Fibroblast of villous mesenchyme (primary cell): ENCODE measurements at regions not wholly inside any gene's neighbourhood (a gene's known extent, or its start where the extent isn't known, plus 50 kb on each side); places are given as distances from the start of the nearest gene placed in this dataset.
A peak's percentile ranks its signal among the peaks of the same experiment; 100 is the strongest.

Experiments
- DNase-seq: peaks from one replicate; pipeline ENCODE4 v3.0.0-alpha.2; 2010; ENCODE audit warnings: low read depth
- H3K4me3 ChIP-seq: 2 replicates; pipeline ENCODE4 v1.5.1; 2011; ENCODE audit warnings: low read depth, mild to moderate bottlenecking, low read length
- CTCF ChIP-seq: IDR thresholded peaks from 2 replicates; pipeline ENCODE4 v1.5.1; 2012; ENCODE audit warnings: low read depth, mild to moderate bottlenecking, low read length; ENCODE audit not compliant: insufficient read depth

GRCh38 chr17:68775318-68775717, 174.2 kb upstream of the FAM20A start:
- H3K4me3 ChIP-seq = no peak overlapping the region
- peak; percentile 71 for DNase-seq
- no peak for TF ChIP-seq CTCF

GRCh38 chr17:68771867-68772515, 170.8 kb upstream of the FAM20A start:
- peak; percentile 73 for TF ChIP-seq CTCF
- peak; percentile 82 for DNase-seq
- H3K4me3 ChIP-seq = peak overlapping the region; percentile 34

GRCh38 chr17:68768804-68769203, 167.6 kb upstream of the FAM20A start:
- no peak overlapping the region for H3K4me3 ChIP-seq
- no peak for TF ChIP-seq CTCF
- no peak for DNase-seq

- no peak for TF ChIP-seq CTCF
- no peak overlapping the region for H3K4me3 ChIP-seq
Observed at GRCh38 chr17:68766640-68767039, 165.5 kb upstream of the FAM20A start.

GRCh38 chr17:68763562-68763961, 162.4 kb upstream of the FAM20A start:
- H3K4me3 ChIP-seq = no peak overlapping the region
- no peak for DNase-seq
- no peak for TF ChIP-seq CTCF

More at GRCh38 chr17:68766640-68767039, 165.5 kb upstream of the FAM20A start:
- DNase-seq = no peak

GRCh38 chr17:68762911-68763310, 161.7 kb upstream of the FAM20A start:
- no peak overlapping the region for H3K4me3 ChIP-seq
- DNase-seq = no peak
- TF ChIP-seq CTCF = no peak

GRCh38 chr17:68760141-68760475, 158.9 kb upstream of the FAM20A start:
- no peak for TF ChIP-seq CTCF
- DNase-seq = no peak
- H3K4me3 ChIP-seq = no peak overlapping the region
